ENCODE measurements at regions not wholly inside any gene's neighbourhood (a gene's known extent, or its start where the extent isn't known, plus 50 kb on each side); places are given as distances from the start of the nearest gene placed in this dataset.

DNA sequence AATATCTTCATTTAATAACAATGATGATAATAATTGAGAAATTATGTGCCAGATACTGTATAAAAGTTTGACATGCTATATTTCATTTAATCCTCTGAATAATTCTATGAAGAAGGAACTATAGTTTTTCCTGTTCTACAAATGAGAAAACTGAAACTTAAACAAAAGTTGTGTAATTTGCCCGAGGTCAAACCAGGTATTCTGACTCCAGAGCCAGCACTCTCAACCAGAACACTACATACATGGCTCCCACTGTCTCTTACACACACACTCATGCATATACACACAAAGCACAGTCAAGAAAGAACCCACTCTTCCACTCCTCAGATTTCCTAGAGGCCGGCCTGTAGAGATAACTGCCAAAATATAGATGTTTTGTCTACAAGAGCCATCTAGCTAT lies 374.0 kb upstream of the EMCN start:
- Histone ChIP-seq H3K27ac (no peak overlapping the region), H3K4me3 (no peak overlapping the region)
- no peak for DNase-seq (ENCODE audit: low spot score)
- TF ChIP-seq CTCF (IDR thresholded peaks at IDR 0.05) = no peak

GRCh38 chr4:100889898-100890297 lies 372.1 kb upstream of the EMCN start:
- no peak for DNase-seq (ENCODE audit: low spot score)
- no peak for TF ChIP-seq CTCF (IDR thresholded peaks at IDR 0.05)
- Histone ChIP-seq H3K27ac (no peak overlapping the region), H3K4me3 (no peak overlapping the region)

DNA sequence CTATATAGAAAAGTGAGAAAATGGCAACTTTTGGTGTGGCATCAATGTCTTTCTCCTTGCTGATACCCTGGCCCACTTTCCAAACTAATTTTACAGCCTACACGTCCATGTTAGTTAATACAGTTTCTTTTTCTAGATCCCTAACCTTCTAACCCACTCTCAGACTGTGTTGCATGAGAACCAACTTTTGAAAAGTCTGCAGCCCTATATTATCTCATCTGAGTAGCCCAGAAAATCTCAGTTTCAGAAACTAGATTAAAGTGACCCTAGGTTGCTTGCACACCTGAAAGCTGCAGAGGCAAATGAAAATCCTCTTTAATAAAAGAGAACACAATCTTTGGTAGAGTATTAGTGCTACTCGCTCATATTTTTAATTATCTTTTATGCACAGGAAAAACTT lies 371.6 kb upstream of the EMCN start:
- DNase-seq (ENCODE audit: low spot score) = no peak
- no peak overlapping the region for H3K4me3 ChIP-seq
- H3K27ac ChIP-seq = no peak overlapping the region
- TF ChIP-seq CTCF (IDR thresholded peaks at IDR 0.05) = no peak

DNA sequence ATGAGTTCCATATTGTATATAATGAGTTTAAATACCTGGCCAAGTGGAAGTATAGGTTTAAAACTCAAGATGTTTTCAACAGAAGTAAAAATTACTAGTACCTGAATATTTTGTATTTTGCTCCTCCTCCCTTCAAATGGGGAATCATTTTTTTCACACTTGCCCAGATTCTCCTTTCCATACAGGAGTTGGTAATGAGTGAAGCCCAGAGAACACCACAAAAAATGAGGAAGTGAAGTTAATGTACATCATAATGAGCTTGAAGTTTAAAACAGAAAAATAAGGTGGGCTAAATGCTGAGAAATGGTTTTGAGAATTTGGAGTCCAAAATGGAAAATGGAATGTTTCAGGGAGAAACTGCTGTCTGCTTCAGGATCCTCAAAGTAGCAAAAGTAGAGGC lies 364.8 kb upstream of the EMCN start:
- DNase-seq (ENCODE audit: low spot score) = no peak
- no peak for TF ChIP-seq CTCF (IDR thresholded peaks at IDR 0.05)
- Histone ChIP-seq H3K27ac (no peak overlapping the region), H3K4me3 (no peak overlapping the region)

- no peak for DNase-seq (ENCODE audit: low spot score)
- Histone ChIP-seq H3K4me3 (no peak overlapping the region), H3K27ac (no peak overlapping the region)
- TF ChIP-seq CTCF (IDR thresholded peaks at IDR 0.05) = no peak
Observed at GRCh38 chr4:100881283-100881682, 363.5 kb upstream of the EMCN start.

GRCh38 chr4:100880011-100880410 lies 362.2 kb upstream of the EMCN start:
- Histone ChIP-seq H3K4me3 (no peak overlapping the region), H3K27ac (no peak overlapping the region)
- DNase-seq (ENCODE audit: low spot score) = no peak
- no peak for TF ChIP-seq CTCF (IDR thresholded peaks at IDR 0.05)

- no peak overlapping the region for H3K4me3 ChIP-seq
- TF ChIP-seq CTCF (IDR thresholded peaks at IDR 0.05) = no peak
- DNase-seq (ENCODE audit: low spot score) = no peak
- no peak overlapping the region for H3K27ac ChIP-seq
Observed at GRCh38 chr4:100879471-100879870, 361.6 kb upstream of the EMCN start.

All from coronary artery (tissue), 2 donors.